NCI-H1105 treated with DMSO at 0.1 percent for 48 hours (cell line): ENCODE measurements at regions not wholly inside any gene's neighbourhood (a gene's known extent, or its start where the extent isn't known, plus 50 kb on each side); places are given as distances from the start of the nearest gene placed in this dataset.

Experiments used
- DNase-seq: peaks from one replicate; lab custom pipeline; 2025; lab: John Stamatoyannopoulos, UW

DNA sequence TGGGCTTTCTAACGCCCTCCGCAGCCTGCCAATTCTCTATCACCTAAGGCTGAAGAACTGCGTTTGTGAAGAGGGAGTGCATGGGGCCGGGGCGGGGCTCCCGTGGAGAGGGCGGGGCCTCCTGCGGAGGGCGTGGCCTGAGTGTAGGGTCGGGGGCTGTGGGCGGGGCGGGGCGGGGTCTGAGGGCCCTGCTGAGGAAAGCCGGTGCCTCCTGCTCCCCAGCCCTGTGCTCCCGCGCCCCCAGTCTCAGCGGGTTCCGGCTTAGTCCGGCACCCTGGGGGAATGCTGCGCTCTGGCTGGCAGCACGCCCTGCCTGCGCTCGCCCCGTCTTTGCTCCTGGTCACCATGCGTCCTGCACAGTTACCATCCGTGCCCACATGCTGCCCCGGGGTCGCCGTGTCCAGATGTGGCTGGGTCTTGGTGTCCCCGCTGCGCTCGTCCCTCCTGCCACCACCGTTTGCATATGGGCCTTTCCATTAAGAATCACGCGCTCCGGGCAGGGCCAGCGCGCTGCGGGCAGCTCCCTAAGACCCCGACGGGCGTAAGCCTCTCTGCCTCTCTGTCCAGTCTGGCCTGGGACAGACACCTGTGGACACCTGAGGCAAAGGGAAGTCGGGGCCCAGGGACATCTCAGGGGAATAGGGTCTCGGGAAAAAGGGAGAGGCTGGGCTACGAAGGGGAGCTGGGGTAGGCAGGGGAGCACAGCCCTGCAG is 144.0 kb upstream of the RET start:
- DNase-seq: peak; percentile 34

DNA sequence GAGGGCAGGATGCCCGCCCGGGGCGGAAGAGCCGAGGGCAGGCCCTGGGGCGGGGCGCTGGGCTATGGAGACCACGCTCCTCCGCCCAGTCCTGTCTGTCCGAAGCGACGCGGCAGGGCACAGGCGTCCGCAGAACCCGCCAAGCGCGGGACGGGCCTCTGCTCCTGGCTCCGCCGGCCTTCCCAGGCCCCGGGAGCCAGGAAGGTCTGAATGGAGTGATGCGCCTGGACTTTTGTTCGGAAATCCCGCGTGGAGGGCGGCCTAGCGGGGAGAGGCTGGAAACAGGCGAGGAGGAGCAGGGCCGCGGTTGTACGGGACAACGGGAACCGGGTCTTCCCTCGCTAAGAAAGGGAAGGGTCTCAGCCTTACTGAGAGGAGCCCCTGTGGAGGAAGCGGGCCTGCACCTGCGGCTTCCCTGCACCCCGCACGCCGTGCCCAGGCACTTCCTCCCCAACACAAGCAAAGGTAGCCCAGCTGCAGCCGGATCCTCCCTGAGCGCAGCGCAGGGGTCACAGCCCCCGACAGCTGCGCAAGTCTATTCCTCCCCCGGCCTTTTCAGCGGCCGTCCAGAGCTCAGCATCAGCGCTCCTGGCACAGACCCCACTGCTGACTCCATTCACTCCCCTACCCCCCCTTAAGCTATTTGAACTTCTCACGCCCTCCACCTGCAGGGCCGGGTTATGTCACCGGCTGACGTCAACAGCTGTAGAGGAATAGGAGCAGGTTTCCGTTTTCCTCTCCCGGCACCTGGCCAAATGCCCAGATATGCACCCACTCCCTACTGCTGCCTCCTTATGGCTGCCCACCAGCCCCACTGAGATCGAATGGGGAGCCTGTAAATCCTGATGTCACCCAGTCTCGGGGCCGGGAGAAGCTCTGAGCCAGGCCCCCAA is 143.2 kb upstream of the RET start:
- peak; percentile 69 for DNase-seq

DNA sequence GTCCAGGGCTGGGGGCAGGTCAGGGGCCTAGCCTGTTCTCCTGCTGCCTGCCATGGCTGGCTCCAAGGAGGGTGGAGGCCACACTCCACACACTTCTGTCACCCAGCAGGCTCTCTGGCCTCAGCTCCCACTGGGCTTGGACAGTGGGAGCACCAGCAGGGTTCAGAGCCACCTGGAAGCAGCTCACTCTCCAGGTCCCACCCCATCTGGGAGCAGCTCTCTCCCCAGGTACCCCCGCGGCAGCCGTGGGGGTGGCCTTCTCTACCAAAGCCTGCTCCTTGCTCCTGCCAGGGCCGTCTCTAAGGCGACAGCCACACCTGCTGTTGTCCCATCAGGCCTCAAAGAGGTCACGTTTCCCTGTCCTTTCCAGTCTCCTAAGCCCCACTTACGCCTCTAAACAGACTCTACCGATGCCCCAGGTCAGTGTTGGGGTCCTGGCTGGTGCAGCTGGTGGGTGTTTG is 142.5 kb upstream of the RET start:
- no peak for DNase-seq

DNA sequence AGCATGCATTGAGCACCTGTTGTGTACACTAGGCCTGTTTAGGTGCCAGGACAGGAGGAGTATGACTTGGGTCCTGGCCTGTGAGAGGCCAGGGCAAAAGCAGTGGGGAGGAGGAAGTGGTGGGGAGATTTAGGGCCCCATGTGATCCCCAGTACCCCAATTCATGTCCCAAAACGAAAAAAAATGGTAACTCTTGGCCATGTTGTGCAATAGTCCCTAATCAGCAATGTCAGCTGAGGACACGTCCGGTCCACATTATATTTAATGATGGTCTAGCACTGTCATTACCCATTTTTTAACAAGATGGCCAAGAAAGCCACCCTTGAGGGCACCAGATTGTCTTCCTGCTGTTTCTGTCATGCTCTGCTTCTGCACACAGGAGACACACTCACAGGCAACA is 142.0 kb upstream of the RET start:
- DNase-seq: no peak

DNA sequence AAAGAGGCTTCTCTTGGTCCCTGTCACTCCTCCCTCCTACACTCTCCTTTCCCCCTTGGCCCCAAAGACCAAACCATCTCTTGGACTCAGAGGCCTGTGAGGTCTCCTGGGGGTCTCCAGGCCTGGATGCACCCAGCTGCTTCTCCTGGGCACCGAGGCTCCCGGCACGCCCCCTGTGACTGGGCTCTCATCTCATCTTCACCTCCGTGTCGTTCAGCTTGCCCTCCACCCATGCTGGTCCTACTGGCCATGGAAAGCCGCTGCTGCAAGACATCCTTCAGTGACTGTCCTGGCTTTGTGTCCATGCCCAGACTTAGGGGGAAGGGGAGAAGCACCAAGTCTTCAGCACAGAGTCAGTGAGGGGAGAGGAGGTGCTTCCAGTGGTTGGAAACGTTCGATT is 141.4 kb upstream of the RET start:
- DNase-seq: no peak

DNA sequence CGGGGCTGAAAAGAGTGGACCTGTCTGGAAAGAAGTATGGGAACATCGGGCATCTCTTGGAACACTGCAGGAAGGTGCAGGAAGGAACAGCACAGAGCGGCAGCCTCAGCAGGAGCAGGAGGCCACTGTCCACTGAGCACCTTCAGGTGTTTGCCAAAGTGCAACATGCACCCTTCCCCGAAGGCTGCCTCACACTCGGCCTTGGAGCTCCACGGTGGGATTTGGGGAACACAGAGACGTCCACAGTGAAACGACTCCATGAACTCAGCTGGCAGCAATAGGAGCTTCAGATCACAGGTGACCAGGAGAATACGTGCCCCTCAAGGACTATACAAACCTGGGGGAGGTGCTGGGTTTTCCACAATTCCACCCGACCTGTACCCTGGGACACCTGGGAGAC is 140.3 kb upstream of the RET start:
- DNase-seq: no peak

DNA sequence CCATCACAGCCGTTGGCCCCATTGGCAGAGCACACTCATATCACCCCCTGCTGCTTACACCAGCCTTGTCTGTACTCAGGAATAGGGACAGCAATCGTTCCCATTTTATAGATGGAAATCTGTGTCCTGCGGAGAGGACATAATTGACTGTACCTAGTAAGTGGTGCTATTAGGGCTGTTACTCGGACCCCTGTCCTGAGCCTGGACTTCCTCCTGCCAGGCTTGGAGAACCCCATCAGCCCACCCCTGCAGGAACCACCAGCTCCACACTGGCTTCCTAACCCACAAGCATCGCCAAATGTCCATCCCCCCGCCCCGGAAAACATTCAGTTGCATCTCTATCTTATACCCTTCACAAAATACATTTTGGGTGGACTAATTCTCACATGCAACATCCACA is 139.8 kb upstream of the RET start:
- DNase-seq: no peak

DNA sequence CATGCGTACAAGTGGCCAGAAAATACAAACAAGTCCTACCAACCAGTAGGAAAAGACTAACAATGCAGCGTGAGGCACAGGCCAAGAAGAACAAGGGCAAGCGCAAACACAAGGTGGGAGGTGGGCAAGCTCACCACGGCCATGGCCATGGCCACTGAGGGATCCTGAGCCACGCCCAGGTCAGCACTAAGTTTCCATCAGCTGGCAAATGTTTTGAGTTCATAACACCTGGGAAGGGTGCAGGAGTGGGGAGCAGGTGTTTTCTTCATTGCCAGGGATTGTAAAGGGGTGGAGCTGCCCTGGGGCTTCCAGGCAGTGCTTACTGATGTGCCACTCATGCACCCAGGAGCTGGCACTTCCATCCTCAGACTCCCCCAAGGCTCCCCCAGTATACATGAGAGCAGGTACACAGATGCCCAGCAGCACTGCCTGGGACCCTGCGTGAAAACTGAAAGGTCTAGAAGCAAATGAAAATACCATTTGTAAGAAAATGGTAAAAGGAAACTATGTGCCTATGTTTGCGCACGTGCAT is 139.2 kb upstream of the RET start:
- DNase-seq: no peak

DNA sequence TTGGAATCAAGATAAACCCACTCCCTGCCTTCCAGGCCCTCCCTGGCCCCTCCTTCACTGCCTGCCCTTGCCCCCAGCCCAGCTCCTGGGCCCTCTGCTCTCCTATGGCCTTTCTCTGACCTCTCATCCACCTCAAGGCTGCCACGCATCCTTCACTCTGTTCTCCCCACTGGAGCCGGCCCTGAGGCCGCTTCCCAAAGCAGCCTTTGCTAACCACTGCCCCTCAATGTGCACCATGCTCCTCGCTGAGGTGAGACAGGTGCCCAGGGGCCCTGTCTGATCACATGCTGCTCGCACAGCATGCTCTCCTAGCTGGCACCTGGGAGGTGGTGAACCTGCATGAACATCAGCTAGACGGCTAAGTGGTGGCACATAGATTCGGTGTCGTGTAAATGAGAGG is 138.5 kb upstream of the RET start:
- no peak for DNase-seq

DNA sequence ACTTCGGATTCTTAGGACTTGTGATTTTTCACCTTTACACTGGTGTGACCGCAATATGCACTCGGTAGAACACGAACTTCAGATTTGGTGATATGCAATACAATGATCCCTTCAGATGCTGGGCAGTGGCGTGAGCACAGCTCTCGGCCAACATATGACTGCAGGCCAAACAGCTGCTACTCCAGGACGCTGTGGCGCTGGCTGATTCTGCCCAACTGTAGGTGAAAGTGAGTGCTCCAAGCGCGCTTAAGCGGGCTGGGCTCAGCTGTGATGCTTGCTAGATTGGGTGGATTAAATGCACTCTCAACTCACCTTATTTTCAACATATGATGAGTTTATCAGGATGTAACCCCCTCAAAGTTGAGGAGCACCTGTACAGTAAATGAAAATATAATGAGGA is 137.6 kb upstream of the RET start:
- no peak for DNase-seq

DNA sequence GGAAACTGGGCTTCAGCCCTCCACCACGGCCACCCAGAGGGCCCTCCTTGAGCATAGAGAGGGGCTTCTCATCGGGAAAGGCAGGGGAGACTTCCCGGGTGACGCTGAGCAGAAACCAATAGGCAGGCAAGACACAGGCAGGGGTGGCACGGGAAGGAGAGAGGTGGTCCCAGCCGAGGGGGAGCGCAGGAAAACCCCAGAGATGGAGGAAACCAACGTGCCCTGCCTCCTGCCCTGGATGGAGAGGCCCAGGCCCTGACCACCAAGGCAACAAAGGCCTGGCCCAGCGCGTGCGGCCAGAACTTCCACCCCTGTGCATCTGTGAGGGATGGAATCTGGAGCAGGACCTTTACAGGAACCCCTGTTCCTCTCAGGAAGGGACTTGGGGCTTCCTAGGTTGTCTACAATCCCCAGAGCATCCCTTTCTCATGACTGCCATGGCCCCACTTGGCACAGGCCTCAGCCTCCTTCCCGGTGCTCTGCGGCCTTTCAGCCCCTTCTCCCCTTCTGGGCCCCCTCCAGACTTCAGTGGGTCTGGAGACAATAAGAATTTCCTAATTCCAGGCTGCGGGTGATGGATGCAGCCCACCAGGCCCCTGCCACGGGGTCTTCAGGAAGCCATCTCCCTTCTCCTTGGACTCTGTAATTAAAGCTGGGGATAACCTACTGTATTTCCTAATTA is 137.0 kb upstream of the RET start:
- DNase-seq: no peak

DNA sequence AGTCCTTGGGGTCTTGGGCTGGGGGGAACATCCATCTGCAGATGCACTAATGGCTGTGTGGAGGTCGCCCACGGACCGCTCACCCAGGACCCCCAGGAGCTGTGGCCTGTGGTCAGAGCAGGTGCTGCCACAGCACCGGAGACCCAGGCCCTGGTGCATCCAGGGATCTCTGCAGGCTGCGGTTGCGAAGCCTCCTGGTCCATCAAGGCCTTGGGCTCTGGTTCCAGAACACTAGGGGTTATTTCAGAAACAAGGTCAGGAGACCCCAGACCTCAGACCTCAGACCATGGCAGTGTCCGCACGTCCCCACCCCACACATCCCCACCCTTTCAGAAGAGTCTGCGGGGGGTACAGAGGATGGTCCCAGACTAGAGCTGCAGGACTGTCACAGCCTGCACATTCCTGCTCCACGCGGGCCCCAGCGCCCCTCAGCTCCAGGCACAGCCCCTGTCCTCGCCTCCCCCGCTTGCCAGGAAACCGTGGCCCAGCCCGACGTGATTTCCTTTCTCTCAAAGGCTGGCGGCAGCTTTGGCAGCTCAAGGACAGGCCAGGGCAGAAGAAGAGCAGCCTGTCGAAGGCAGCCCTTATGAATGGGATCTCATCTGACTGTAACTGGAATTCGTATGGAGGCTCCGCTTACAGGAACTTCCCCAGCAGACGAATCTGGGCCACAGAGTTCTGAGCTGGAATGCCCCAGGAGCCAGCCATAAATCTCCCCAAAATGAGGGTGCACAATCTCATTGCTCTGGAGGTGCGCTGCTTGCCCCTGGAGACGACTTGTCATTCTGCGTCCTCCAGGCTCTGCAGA is 136.2 kb upstream of the RET start:
- DNase-seq: no peak

DNA sequence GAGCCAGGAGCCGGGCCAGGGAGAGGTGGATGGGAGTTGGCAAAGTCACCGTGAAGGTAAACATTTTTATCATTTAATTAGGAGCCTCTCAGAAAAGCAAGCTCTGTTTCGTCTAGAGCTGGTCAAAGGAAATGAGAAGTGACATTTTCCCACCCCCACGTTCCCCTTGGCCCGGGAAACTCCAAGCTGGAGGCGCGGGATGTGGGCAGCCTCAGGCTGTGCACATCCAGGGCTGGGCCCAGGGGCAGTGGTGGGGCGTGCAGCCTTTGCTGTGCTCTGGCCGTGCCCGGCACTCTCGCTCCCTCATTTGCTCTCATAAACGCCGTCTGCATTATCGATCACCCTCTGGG is 135.6 kb upstream of the RET start:
- peak; percentile 18 for DNase-seq

DNA sequence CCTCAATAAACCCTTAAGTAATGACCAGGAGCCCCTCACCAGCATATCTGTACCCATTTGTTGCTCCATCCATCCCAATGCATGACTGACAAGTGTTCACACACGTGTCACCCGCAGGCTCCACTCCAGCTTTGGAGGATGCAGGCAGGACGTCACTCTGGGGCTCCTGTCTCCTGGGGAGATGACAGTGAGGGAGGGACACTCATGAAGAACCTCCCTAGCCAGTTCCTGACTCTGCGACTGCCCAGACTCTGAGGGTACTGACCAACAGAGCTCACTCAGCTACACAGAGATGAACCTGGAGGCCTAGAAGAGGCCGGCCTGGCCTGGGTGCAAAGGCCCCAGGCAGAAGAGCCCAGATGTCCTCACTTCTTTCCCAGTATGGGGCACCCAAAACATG is 135.1 kb upstream of the RET start:
- DNase-seq: no peak

DNA sequence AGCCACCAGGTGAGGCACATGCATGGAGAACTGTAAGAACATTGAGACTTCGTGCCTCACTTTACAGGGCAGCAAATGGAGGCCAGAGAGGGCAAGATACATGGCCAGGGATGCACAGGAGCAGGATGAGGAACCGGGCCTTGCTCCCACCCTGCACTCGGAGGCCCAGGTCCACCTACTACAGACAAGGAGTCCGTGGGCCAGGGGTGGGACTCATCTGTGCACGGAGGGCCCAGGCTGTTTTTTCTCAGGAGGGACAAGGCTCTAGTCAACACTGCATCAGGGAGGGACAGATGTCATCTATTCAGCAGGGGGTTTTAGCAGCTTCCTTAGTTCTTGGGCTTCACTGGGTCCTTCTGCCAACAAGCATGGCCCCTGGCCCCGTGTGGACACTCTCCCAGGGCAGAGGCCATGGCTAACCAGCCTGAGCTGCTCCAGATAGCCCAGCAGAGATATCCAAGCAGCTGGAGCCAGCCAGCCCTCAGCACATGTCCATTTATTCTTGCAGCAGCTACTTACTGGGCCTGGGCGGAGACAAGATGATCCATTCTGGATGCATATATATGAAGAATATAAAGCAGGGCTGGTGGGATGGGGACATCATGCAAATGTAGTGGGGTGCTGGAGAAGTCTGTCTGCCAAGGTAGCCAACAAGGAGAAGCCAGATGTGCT is 134.5 kb upstream of the RET start:
- DNase-seq: no peak

DNA sequence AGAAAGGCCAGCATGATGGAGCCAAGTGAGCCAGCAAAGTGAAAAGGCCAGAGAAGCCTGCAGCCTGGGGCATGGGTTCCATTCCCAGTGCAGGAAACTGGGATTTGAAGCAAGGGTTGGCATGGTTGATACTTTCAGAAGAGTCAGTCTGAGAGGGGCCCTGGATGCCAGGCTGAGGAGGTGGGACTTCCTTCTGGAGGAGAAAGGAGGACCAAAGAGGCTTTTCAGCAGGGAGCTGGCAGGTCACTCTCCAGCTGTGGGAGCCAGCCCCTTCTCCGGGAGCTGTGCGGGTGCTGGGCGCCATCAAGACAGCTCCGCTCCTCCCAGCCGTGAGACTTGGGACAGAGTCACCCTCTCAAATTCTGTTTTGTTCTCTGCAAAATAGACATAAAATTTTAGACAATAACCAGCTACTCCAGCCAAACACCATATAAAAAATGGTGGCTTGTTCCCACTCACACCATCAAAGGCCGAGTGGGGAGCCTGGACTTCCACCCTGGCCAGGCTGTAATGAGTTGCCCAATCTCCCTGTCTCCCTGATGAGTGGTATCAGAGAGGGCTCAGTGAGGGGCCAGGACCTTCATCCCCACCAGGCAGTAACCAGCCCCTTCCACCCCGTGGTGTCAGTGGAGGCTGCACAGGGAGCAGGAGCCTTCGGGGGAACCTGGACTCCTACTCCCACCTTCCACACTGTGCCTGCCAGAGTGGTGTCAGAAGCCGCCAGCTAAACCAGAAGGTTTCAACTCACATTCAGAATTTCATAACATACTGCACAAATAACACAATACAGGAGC is 133.6 kb upstream of the RET start:
- DNase-seq: no peak

DNA sequence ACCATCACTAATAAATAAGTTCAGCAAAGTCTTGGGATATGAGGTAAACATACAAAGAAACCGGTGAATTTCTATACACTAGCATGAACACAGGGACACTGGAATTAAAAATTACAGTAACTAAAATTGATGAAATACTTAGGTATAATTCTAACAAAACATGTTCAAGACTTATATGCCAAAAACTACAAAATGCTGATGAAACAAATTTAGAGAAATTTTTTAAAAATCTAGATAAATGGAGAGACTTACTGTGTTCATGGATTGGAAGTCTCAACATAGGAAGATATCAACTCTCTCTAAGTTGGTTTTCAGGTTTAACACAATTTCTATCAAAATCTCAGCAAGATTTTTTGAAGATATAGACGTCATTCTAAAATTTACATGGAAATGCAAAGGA is 128.8 kb upstream of the RET start:
- DNase-seq: no peak

DNA sequence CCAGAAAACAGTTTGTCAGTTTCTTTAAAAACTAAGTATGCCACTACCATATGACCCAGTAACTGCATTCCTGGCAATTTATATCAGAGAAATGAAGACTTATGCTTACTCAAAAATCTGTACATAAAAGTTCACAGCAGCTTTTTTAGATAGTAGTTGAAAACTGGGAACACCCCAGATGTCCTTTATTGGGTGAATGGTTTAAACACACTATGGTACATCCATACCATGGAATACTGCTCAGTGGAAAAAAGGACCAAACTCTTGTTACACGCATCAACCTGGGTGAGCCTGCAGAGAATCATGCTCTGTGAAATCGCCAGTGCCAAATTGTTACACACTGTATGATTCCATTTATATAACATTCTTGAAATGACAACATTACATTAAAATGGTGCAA is 127.6 kb upstream of the RET start:
- DNase-seq: no peak

DNA sequence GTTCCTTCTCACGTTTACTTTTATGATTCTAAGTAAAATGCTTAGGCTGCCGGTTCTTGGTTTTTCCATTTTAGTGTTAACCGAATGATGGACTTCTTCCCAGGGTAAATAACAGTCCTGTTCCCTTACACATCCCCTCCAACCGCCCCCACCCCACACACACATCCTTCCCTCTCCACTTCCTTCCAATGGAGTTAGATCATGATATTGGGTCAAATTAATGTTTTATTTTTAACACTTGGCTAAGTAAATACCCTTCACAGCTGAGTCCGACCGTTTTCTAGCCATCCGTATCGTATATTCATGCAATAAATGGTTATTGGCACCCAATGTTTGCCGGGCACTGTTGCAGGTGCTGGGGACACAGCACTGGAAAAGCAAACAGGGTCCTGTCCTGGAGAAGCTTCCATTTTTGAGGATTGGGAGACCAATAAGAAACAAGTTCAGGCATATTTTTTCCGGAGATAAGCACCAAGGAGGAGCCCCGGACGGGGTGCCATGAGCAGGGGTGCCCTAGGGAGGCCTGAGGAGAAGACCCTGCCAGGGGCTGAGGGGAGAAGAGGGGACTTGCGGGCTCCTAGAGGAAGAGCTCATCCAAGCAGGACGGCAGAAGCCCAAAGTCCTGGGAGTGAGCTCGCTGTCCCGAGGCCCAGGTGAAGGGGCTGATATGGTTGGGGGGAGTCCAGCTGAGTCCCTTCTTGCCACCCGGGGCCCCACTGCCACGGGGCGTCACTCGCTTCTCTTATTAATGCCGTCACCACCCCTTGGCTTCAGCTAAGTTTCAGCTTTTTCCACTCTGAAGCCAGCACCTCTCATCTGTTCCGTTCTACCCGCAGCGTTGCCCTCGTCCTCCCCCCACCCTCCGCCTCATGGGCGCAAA is 126.0 kb upstream of the RET start:
- no peak for DNase-seq
